Heart left ventricle (tissue), 13 donors: ENCODE measurements at regions not wholly inside any gene's neighbourhood (a gene's known extent, or its start where the extent isn't known, plus 50 kb on each side); places are given as distances from the start of the nearest gene placed in this dataset.

Source experiments
- POLR2A ChIP-seq, 2 donors: fragments of 450-650 bp; IDR thresholded peaks; one replicate each; pipeline ENCODE4 v1.6.1; 2017; ENCODE audit warnings: antibody characterized with exemption in 2 of 2, mild to moderate bottlenecking in 2 of 2, moderate library complexity in 2 of 2
- TF ChIP-seq, protein P1 (sequence below), 12 donors: fragments of 200-600 bp; sonication (generic) in 4 of 12; IDR thresholded peaks; one replicate each; pipeline versions ENCODE4 v1.5.0 to v1.8.0; 2018 to 2022; ENCODE audit warnings: antibody characterized with exemption in 12 of 12, mild to moderate bottlenecking in 5 of 12
- donor health status: ischemic (EF 13 %, LVEDD 7.1; RV severe dilation, severe dysfunction).
- donor health status: DM: no; HTN: yes; CAD: no.
- donor health status: DM: no; HTN: no; CAD: no.
- donor health status: ischemic (EF 25% LVEDD 6.9; RV normal size, moderate dysfunction).
- donor health status: ischemic (EF 25% LVEDD 5.7; RV mildly dilated, moderate dysfunction).
- donor health status: ischemic (EF 35%, LVEDD 5.7; RV mildly dilated, moderate dysfunction).
- donor health status: nonischemic (EF 11% LVEDD 7.7; RV severe dilation, severe dysfunction).
- donor health status: DM: yes; HTN: yes; CAD: no.
- donor health status: PGD.
- donor health status: ischemic (EF 29% LVEDD 5.4; RV normal size, mild dysfunction).
- donor health status: nonischemic (EF 23%, LVEDD 6.1; RV moderate dilation, normal function).

- TF ChIP-seq, protein P1, sequence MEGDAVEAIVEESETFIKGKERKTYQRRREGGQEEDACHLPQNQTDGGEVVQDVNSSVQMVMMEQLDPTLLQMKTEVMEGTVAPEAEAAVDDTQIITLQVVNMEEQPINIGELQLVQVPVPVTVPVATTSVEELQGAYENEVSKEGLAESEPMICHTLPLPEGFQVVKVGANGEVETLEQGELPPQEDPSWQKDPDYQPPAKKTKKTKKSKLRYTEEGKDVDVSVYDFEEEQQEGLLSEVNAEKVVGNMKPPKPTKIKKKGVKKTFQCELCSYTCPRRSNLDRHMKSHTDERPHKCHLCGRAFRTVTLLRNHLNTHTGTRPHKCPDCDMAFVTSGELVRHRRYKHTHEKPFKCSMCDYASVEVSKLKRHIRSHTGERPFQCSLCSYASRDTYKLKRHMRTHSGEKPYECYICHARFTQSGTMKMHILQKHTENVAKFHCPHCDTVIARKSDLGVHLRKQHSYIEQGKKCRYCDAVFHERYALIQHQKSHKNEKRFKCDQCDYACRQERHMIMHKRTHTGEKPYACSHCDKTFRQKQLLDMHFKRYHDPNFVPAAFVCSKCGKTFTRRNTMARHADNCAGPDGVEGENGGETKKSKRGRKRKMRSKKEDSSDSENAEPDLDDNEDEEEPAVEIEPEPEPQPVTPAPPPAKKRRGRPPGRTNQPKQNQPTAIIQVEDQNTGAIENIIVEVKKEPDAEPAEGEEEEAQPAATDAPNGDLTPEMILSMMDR (IDR thresholded peaks at IDR 0.05) = no peak
- TF ChIP-seq POLR2A (IDR thresholded peaks at IDR 0.05) = no peak
These were observed 88.1 kb downstream of the RTP4 start for GRCh38 chr3:187456250-187456649.
